ENCODE measurements at regions not wholly inside any gene's neighbourhood (a gene's known extent, or its start where the extent isn't known, plus 50 kb on each side); places are given as distances from the start of the nearest gene placed in this dataset.

GRCh38 chr5:24365406-24365805, 279.4 kb downstream of the CDH10 start:
- in situ Hi-C loops (cut with MboI), result no loop called here
- Histone ChIP-seq H3K9me3 (replicated peaks; ENCODE audit: control insufficient read depth, insufficient read depth, low read depth, low read length) (no peaks in the 10 kb centered on the region; the same call in 1 of the 2 replicates), H2AFZ (ENCODE audit: low read depth, low read length) (no peak overlapping the region), H3K27ac (ENCODE audit: extremely low read depth, low read depth, low read length) (no peak overlapping the region), H3K4me1 (replicated peaks in 1 of 2; ENCODE audit: control insufficient read depth in 2 of 2, insufficient read depth in 2 of 2, low read length in 2 of 2) (no peaks in the 10 kb centered on the region), H3K36me3 (ENCODE audit: control insufficient read depth, insufficient read depth, low read length) (no peaks in the 10 kb centered on the region), H3K9ac (ENCODE audit: insufficient read depth in 1 of 2, low read depth in 2 of 2, low read length in 2 of 2) (no peak overlapping the region), H3K9me1 (ENCODE audit: control insufficient read depth, insufficient read depth, low read length) (no peaks in the 10 kb centered on the region), H3K79me2 (ENCODE audit: control insufficient read depth, insufficient read depth, low read length) (no peaks in the 10 kb centered on the region), H3K4me2 (ENCODE audit: insufficient read depth, low read length) (no peak overlapping the region), H3K4me3 (no peak overlapping the region), H4K20me1 (replicated peaks; ENCODE audit: control insufficient read depth, insufficient read depth, low read length) (no peaks in the 10 kb centered on the region), H3K27me3 (ENCODE audit: control insufficient read depth in 2 of 2, insufficient read depth in 2 of 2, low read length in 2 of 2) (no peaks in the 10 kb centered on the region)
- CTCF ChIA-PET (ENCODE audit: low intra/inter-chr PET ratio), result no interaction called here
- WGBS (ENCODE audit: insufficient coverage, low coverage, missing lambda C conversion rate), result 0% methylated on average over 1 of the region's 1 CpG
- DNase-seq (ENCODE audit: extremely low read depth in 1 of 4, low spot score in 3 of 4) (no peak), ATAC-seq (no peak), FAIRE-seq (no peak)
- POLR2A ChIA-PET, result no interaction called here
- TF ChIP-seq PATZ1 (CRISPR knock-in tag; IDR thresholded peaks at IDR 0.05; ENCODE audit: borderline replicate concordance), result no peak
- TF ChIP-seq ZKSCAN1 (IDR thresholded peaks at IDR 0.05; ENCODE audit: low read depth, low read length), result no peak
- TF ChIP-seq SETDB1 (IDR thresholded peaks at IDR 0.05; ENCODE audit: low read length), result no peak
- TF ChIP-seq CCNT2 (IDR thresholded peaks at IDR 0.05; ENCODE audit: borderline replicate concordance, extremely low read depth, insufficient read length, low read depth, low read length), result no peak
- no peak for TF ChIP-seq ZNF695 (CRISPR knock-in tag; IDR thresholded peaks at IDR 0.05)
- TF ChIP-seq RB1 (IDR thresholded peaks at IDR 0.05; ENCODE audit: low read depth), result no peak
- TF ChIP-seq PHB2 (IDR thresholded peaks at IDR 0.05; ENCODE audit: low read depth), result no peak
- TF ChIP-seq GATAD2A (IDR thresholded peaks at IDR 0.05), result no peak
- TF ChIP-seq SREBF2 (CRISPR knock-in tag; IDR thresholded peaks at IDR 0.05), result no peak
- no peak for TF ChIP-seq PCBP2 (IDR thresholded peaks at IDR 0.05; ENCODE audit: low read depth, low read length, poor library complexity, severe bottlenecking)
- TF ChIP-seq SNIP1 (IDR thresholded peaks at IDR 0.05; ENCODE audit: low read depth), result no peak
- no peak for TF ChIP-seq RUNX1 (IDR thresholded peaks at IDR 0.05; ENCODE audit: low read depth)
- no peak for TF ChIP-seq MED1 (CRISPR knock-in tag; IDR thresholded peaks at IDR 0.05; ENCODE audit: borderline replicate concordance)
- no peak for TF ChIP-seq ZFPM2 (CRISPR knock-in tag; IDR thresholded peaks at IDR 0.05)
- no peak for TF ChIP-seq TCF3 (CRISPR knock-in tag; IDR thresholded peaks at IDR 0.05)
- intact Hi-C loops (cut with micrococcal nuclease), result no loop called here
- BruUV-seq (replicated peaks), result no TSS peak
